IPS-NIHi11 (cell line): ENCODE measurements at regions not wholly inside any gene's neighbourhood (a gene's known extent, or its start where the extent isn't known, plus 50 kb on each side); places are given as distances from the start of the nearest gene placed in this dataset.
"Not testable (repeated sequence)": the region's sequence is repeated elsewhere in the genome, so short reads cannot be mapped to it uniquely, and the experiment has no call there.

Experiments
- DNase-seq: peaks from one replicate; pipeline ENCODE4 v3.0.0; 2012; ENCODE audit warnings: mixed read lengths, low spot score

- DNase-seq: no peak
Observed at GRCh38 chr14:66284346-66284745, 201.8 kb upstream of the CCDC196 start.

DNA sequence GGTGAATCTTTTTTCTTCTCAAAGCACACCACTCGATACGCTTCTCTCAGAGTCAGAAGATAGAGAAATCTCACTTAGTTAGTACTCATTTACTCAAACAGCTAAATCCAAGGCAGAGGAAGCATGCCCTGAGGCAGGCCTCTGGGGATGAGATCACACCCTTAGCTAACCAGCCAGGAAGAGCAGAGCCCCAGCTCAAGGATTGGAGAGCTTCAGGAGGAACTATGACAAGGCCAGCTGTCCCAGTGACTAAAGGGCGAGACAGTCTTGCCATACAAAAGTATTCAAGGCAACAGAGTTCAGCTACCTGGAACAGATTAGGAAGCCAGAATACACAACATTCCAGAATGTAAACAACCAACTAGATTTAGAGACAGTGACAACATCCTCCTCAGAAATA is 197.7 kb upstream of the CCDC196 start:
- no peak for DNase-seq

- DNase-seq: no peak
Observed at GRCh38 chr14:66291756-66292155, 194.4 kb upstream of the CCDC196 start.

DNA sequence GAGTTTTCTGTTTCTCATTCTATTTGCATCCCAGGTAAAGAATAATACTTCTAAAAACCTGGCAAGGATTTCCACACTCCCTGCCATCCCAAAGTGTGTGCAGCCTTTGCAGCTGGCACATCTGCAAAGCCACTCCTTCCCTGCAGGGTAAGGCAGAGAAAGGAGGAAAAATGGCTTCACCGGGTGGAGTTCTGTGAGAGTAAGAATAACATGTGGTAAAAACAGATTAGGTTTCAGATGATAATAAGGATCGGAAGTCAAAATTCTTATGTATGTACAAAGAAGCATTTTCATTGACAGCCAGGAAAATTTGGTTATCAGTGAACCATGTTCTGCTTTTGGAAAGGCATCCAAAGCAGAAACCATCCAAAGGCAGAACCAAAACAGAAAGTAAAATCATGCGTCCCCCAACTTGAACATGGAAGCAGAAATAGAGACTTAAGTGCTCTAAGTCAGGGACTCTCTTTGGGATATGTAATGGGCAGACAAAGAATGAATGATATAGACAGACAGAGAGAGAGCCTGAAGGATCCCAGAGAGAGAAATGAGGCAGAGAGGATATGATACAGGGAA is 192.6 kb upstream of the CCDC196 start:
- no peak for DNase-seq

- no peak for DNase-seq
Observed at GRCh38 chr14:66295386-66295785, 190.8 kb upstream of the CCDC196 start.

DNA sequence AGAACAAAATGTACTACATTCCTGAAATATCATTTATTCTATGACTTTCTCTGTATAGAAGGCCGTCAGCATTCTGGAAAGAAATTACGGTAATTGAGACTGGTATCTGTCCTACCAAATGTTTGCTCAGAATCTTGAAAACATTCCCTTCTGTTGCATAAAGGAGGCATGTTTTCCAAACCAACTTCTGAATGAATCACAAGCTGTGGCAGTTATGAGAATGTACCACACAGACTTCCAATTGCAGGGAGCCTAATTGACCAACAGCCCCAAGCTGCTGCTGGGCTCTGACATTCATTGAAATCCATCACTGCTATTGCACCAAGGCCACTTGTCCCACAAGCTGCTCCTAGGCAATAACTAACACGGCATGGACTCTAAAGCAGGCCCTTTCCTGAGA is 185.3 kb upstream of the CCDC196 start:
- DNase-seq: no peak

- no peak for DNase-seq
Observed at GRCh38 chr14:66306101-66306500, 180.1 kb upstream of the CCDC196 start.

GRCh38 chr14:66311058-66311457 is 175.1 kb upstream of the CCDC196 start:
- no peak for DNase-seq

GRCh38 chr14:66311990-66312389 is 174.2 kb upstream of the CCDC196 start:
- DNase-seq: no peak

DNA sequence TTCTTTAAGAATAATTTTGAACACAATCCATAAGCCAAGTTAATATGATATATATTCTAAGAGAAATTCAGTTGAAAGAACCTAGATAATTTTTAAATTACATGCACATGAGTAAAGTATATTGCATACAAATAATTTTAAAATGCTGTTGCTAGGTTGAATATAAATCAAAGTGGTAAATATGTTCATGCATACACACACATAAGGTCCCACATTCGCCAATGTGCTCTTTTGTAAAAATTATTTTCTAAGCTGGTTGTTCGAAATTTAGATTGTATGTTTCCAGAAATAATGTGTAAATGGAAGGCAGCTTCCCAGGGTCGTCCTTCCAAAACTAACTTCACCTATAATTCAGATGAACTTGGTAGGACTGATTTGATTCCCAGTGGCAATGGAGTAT is 173.7 kb upstream of the CCDC196 start:
- DNase-seq: no peak

DNA sequence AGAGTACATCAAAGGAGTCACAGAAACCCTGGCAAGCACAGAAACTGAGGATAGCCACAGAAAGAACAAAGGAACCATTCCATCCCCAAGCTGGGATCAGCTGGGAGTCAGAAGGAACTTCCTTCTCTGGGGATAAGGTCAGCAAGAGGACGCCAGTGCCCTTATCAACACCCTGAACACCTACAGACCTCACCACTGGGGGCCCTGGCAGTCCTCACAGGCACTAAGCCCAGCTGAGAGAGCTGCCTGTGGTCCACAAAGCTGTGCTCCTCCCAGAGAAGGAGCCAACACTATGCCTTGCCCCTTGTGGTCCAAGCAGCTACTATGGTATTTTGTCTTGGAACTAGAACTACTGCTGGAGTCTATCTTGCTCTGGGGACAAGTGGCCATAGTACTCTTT is 171.1 kb upstream of the CCDC196 start:
- no peak for DNase-seq

- peak; percentile 30 for DNase-seq
Observed at GRCh38 chr14:66315548-66315947, 170.6 kb upstream of the CCDC196 start.

DNA sequence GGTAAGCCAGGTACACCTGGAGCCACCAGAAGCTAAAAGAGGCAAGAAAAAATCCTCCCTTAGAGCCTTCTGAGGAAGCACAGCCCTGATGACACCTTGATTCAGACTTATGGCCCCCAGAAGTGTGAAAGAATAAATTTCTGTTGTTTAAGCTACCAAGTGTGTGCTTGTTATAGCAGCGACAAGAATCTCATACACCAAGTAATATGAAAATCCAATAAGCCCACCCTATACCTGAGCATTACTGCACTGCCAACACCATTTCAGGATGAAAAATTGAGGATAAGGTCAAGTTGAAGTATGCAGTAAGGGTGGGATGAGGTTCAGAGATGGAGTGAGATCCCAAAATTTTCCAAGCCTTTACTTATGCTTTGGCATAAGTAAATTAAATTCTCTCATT is 163.6 kb upstream of the CCDC196 start:
- no peak for DNase-seq

- peak; percentile 23 for DNase-seq
Observed at GRCh38 chr14:66330228-66330627, 155.9 kb upstream of the CCDC196 start.

GRCh38 chr14:66330916-66331315 is 155.3 kb upstream of the CCDC196 start:
- no peak for DNase-seq

- not testable (repeated sequence) for DNase-seq
Observed at GRCh38 chr14:66333293-66333692, 152.9 kb upstream of the CCDC196 start.

DNA sequence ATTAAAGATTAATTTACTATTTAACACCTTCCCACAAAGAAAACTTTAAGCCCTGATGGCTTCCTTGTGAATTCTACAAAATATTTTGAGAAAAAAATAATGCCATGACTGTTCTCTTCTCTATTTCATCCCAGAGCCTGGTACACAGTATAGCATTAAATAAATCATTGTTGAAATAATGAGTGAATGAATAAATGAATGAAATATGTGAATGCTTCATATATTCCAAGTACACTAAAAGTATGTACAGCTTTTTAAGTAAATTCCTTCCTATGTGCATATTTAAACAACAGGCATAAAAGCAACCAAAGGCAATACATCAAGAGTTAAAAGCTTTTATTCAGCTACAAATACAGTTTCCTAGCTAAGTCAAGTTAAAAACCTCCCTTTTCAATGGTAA is 144.9 kb upstream of the CCDC196 start:
- no peak for DNase-seq

DNA sequence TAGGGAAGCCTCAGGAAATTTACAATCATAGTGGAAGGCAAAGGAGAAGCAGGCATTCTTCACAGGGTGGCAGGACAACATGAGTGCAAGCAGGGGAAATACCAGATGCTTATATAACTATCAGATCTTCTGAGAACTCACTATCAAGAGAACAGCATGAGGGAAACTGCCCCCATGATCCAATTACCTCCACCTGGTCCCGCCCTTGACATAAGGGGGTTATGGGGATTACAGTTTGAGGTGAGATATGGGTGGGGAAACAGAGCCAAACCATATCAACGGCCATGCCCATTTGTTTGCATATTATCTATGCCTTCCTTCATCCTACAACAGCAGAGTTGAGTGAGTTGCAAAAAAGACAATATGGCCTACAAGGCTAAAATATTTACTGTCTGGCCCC is 140.2 kb upstream of the CCDC196 start:
- DNase-seq: no peak

DNA sequence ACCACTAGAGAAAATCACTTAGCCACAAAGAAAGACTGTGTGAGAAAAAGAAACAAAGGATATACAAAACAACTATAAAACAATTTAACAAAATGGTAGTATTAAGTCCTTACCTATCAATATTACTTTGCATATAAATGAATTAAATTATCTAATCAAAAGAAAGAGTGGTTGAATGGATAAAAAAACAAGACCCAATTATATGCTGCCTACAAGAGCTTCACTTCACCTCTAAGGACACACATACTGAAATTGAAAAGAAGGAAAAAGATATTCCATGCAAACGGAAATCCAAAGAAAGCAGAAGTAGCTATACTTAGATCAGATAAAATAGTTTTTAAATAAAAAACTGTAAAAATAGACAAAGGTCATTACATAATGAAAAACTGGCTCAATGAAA is 134.9 kb upstream of the CCDC196 start:
- no peak for DNase-seq

DNA sequence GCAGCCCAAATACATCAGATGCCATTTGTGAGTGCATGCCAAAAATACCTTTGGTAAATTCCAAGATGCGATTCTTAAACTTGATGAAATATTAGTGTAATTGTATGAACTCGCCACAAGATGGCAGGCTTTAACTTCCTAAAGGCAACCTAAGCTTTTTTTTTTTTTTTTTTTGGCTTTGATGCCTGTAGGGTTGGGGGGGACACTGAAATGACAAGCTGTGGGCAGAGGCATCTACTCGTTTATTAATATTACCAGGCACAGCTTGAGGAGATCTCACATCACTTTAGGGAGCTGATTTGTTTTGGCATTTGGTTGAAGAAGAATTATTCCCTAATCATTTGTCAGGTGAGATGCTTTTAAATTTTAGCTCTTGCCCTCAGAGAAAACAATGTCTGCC is 126.7 kb upstream of the CCDC196 start:
- peak; percentile 48 for DNase-seq

DNA sequence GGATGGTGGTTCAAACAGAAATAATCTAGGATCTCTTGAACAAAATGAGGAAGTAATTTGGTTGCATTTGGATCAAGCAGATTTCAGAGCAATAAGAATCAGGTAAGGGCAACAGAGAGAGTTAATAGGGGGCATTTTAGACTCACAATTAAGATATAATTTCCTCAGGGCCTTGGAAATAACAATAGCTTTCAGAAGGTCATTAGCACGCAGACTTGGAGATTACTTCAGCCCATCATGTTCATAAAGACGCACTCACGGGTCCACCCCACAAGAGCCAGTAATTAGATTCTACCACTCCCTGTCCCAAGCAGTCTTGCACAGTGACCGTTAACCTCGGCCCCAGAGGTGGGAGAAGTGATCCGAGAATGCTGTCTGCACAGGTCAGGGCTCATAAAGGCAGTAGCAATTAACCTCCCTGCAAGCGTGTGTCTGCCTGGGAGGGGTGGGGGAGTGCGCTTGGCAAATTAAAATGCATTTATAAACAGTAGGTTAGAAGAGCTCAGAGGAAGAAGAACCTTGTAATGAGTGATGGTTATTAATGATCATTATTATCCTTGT is 125.7 kb upstream of the CCDC196 start:
- DNase-seq: no peak

- no peak for DNase-seq
Observed at GRCh38 chr14:66361013-66361412, 125.2 kb upstream of the CCDC196 start.

DNA sequence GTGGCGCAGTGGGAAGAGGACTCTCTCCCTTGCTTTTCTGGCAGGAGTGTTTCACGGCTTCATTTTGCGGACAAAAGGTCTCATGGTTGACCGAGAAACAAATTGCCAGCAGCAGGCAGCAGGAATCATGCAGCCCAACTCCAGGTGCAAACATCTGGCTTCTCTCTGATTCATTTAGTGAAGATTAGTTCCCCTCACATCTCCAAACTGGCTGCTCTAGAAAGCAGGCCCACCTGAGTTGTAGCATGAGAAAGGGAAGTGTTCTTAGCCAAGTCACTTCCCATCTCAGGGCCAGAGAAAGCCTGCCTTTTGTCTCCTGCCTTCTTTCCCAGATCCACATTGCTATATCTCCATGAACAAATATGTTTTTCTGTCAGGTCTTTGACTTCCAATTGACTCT is 120.8 kb upstream of the CCDC196 start:
- DNase-seq: no peak

DNA sequence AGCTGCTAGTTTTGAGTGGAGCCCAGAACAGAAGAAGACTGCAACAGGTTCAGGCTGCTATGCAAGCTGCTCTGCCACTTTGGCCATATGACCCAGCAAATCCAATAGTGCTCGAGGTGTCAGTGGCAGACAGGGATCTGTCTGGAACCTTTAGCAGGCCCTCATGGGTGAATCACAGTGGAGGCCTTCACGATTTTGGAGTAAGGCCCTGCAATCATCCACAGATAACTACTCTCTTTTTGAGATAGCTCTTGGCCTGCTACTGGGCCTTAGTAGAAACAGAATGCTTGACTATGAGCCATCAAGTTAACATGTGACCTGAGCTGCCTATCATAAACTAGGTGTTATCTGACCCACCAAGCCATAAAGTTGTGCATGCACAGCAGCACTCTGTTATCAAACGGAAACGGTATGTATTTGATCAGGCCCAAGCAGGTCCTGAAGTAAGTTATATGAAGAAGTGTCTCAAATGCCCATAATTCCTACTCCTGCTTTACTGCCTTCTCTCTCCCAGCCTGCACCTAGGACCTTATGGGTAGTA is 116.9 kb upstream of the CCDC196 start:
- no peak for DNase-seq
